ENCODE measurements at regions not wholly inside any gene's neighbourhood (a gene's known extent, or its start where the extent isn't known, plus 50 kb on each side); places are given as distances from the start of the nearest gene placed in this dataset.

GRCh38 chr6:167208819-167209576, 51.2 kb upstream of the GPR31 start:
- Mint-ChIP-seq H3K27me3 (ENCODE audit: insufficient read depth, low read depth) (peaks cover 4% of the 10 kb centered on the region), H3K4me3 (no peak overlapping the region), H3K36me3 (no peaks in the 10 kb centered on the region), H3K9me3 (no peaks in the 10 kb centered on the region), H3K4me1 (peaks cover 8% of the 10 kb centered on the region), H3K27ac (no peak overlapping the region)
- H3K4me1 ChIP-seq = peaks cover 4% of the 10 kb centered on the region
- H3K27me3 ChIP-seq = no peaks in the 10 kb centered on the region
- no peaks in the 10 kb centered on the region for H3F3A ChIP-seq (ENCODE audit: low read depth)
- no peak overlapping the region for H3K9ac ChIP-seq
- TF ChIP-seq CTCF (IDR thresholded peaks at IDR 0.05) (no peak), EZH2 (IDR thresholded peaks at IDR 0.05) (no peak), EZH2phosphoT487 (IDR thresholded peaks at IDR 0.05) (no peak)
- no peaks in the 10 kb centered on the region for H3K79me2 ChIP-seq (ENCODE audit: low read depth)
- no peak for DNase-seq (ENCODE audit: low spot score)
- H3K4me2 ChIP-seq = no peak overlapping the region
- H4K20me1 ChIP-seq (ENCODE audit: low read depth) = no peaks in the 10 kb centered on the region
- H2AFZ ChIP-seq (replicated peaks) = peak overlapping the region; percentile 42
- H3K4me3 ChIP-seq = no peak overlapping the region
- H3K36me3 ChIP-seq = no peaks in the 10 kb centered on the region
- no peaks in the 10 kb centered on the region for H3K9me3 ChIP-seq (ENCODE audit: low read depth)
- no peak overlapping the region for H3K27ac ChIP-seq

- peaks cover 4% of the 10 kb centered on the region for H3K4me1 ChIP-seq
- H3K4me2 ChIP-seq = no peak overlapping the region
- H3F3A ChIP-seq (ENCODE audit: low read depth) = no peaks in the 10 kb centered on the region
- H3K79me2 ChIP-seq (ENCODE audit: low read depth) = no peaks in the 10 kb centered on the region
- Mint-ChIP-seq H3K4me1 (peaks cover 12% of the 10 kb centered on the region), H3K27me3 (ENCODE audit: insufficient read depth, low read depth) (peaks cover 4% of the 10 kb centered on the region), H3K27ac (no peak overlapping the region), H3K36me3 (no peaks in the 10 kb centered on the region), H3K9me3 (no peaks in the 10 kb centered on the region), H3K4me3 (no peak overlapping the region)
- H4K20me1 ChIP-seq (ENCODE audit: low read depth) = no peaks in the 10 kb centered on the region
- H3K36me3 ChIP-seq = no peaks in the 10 kb centered on the region
- DNase-seq (ENCODE audit: low spot score) = no peak
- no peak for TF ChIP-seq EZH2phosphoT487 (IDR thresholded peaks at IDR 0.05)
- no peak for TF ChIP-seq CTCF (IDR thresholded peaks at IDR 0.05)
- TF ChIP-seq EZH2 (IDR thresholded peaks at IDR 0.05) = no peak
- H2AFZ ChIP-seq (replicated peaks) = no peak overlapping the region
- no peak overlapping the region for H3K9ac ChIP-seq
- H3K4me3 ChIP-seq = no peak overlapping the region
- no peaks in the 10 kb centered on the region for H3K9me3 ChIP-seq (ENCODE audit: low read depth)
- no peaks in the 10 kb centered on the region for H3K27me3 ChIP-seq
- no peak overlapping the region for H3K27ac ChIP-seq
Observed at GRCh38 chr6:167209577-167209975, 51.8 kb upstream of the GPR31 start.

GRCh38 chr6:167210375-167211294, 52.9 kb upstream of the GPR31 start:
- Histone ChIP-seq H3K9me3 (ENCODE audit: low read depth) (no peaks in the 10 kb centered on the region), H3K27ac (no peak overlapping the region), H4K20me1 (ENCODE audit: low read depth) (no peaks in the 10 kb centered on the region), H3K27me3 (no peaks in the 10 kb centered on the region), H3K4me3 (no peak overlapping the region), H3K36me3 (no peaks in the 10 kb centered on the region), H3K9ac (no peak overlapping the region), H3K79me2 (ENCODE audit: low read depth) (no peaks in the 10 kb centered on the region), H3K4me1 (peaks cover 4% of the 10 kb centered on the region), H3F3A (ENCODE audit: low read depth) (no peaks in the 10 kb centered on the region), H2AFZ (replicated peaks) (no peak overlapping the region), H3K4me2 (no peak overlapping the region)
- DNase-seq (ENCODE audit: low spot score) = no peak
- no peaks in the 10 kb centered on the region for H3K9me3 Mint-ChIP-seq
- H3K4me1 Mint-ChIP-seq = peaks cover 12% of the 10 kb centered on the region
- no peak for TF ChIP-seq EZH2phosphoT487 (IDR thresholded peaks at IDR 0.05)
- H3K27me3 Mint-ChIP-seq (ENCODE audit: insufficient read depth, low read depth) = peaks cover 4% of the 10 kb centered on the region
- no peak overlapping the region for H3K27ac Mint-ChIP-seq
- H3K36me3 Mint-ChIP-seq = no peaks in the 10 kb centered on the region
- H3K4me3 Mint-ChIP-seq = no peak overlapping the region

Measured in neural progenitor cell (in vitro differentiated cells).